Spinal cord (tissue), 9 donors: ENCODE measurements at regions not wholly inside any gene's neighbourhood (a gene's known extent, or its start where the extent isn't known, plus 50 kb on each side); places are given as distances from the start of the nearest gene placed in this dataset.
A peak's percentile ranks its signal among the peaks of the same experiment; 100 is the strongest.
"Not testable (repeated sequence)": the region's sequence is repeated elsewhere in the genome, so short reads cannot be mapped to it uniquely, and the experiment has no call there.

Source experiments
- DNase-seq, 6 donors: peaks; one replicate each; pipeline versions ENCODE4 v3.0.0 to v3.0.0-alpha.2; 2013 to 2015; ENCODE audit warnings: low spot score in 6 of 6, low read depth in 4 of 6
- H3K27ac ChIP-seq: one replicate; pipeline ENCODE4 v1.5.1; 2013; ENCODE audit warnings: low read depth, low read length, control low read depth
- H3K27me3 ChIP-seq: one replicate; pipeline ENCODE4 v1.6.1; 2013; ENCODE audit warnings: low read length; ENCODE audit not compliant: control insufficient read depth, insufficient read depth
- H3K36me3 ChIP-seq: one replicate; pipeline ENCODE4 v1.6.1; 2013; ENCODE audit warnings: low read length; ENCODE audit not compliant: control insufficient read depth, insufficient read depth
- H3K4me1 ChIP-seq: one replicate; pipeline ENCODE4 v1.6.1; 2013; ENCODE audit warnings: low read length; ENCODE audit not compliant: control insufficient read depth, insufficient read depth
- H3K4me3 ChIP-seq: one replicate; pipeline ENCODE4 v1.5.1; 2013; ENCODE audit warnings: low read depth, low read length, control low read depth
- H3K9me3 ChIP-seq: one replicate; pipeline ENCODE4 v1.6.1; 2013; ENCODE audit warnings: low read length; ENCODE audit not compliant: control insufficient read depth, insufficient read depth
- WGBS: methylation state at CpG from one replicate; pipeline ENCODE4 v1.1.5; 2013; ENCODE audit warnings: missing lambda C conversion rate; ENCODE audit not compliant: insufficient coverage; 5-methylcytosine and 5-hydroxymethylcytosine counted together
- donor health status: healthy.

GRCh38 chr4:120256112-120256775 lies 189.6 kb upstream of the MAD2L1 start:
- H3K27me3 ChIP-seq, H3K9me3 ChIP-seq, DNase-seq, H3K27ac ChIP-seq, H3K36me3 ChIP-seq, H3K4me3 ChIP-seq, H3K4me1 ChIP-seq: not testable (repeated sequence)
- WGBS: 83% methylated on average over 12 of the region's 28 CpGs

GRCh38 chr4:120238277-120238973 lies 171.8 kb upstream of the MAD2L1 start:
- Histone ChIP-seq H3K4me3 (no peak overlapping the region), H3K9me3 (no peaks in the 10 kb centered on the region), H3K36me3 (no peaks in the 10 kb centered on the region), H3K4me1 (no peaks in the 10 kb centered on the region), H3K27ac (no peak overlapping the region), H3K27me3 (no peaks in the 10 kb centered on the region)
- 60% methylated on average over 1 of the region's 5 CpGs for WGBS
- no peak for DNase-seq

GRCh38 chr4:120236873-120237272 lies 170.2 kb upstream of the MAD2L1 start:
- no peaks in the 10 kb centered on the region for H3K27me3 ChIP-seq
- H3K4me3 ChIP-seq: no peak overlapping the region
- H3K9me3 ChIP-seq: no peaks in the 10 kb centered on the region
- no peak overlapping the region for H3K27ac ChIP-seq
- WGBS: 89% methylated on average over 2 of the region's 5 CpGs
- no peaks in the 10 kb centered on the region for H3K36me3 ChIP-seq
- DNase-seq: no peak
- H3K4me1 ChIP-seq: no peaks in the 10 kb centered on the region

- WGBS: 0% methylated on average over 1 of the region's 1 CpG
- H3K4me3 ChIP-seq: no peak overlapping the region
- no peak overlapping the region for H3K27ac ChIP-seq
Measured at GRCh38 chr4:120232050-120232449, 165.4 kb upstream of the MAD2L1 start.

GRCh38 chr4:120228086-120228485 lies 161.4 kb upstream of the MAD2L1 start:
- 33% methylated on average over 1 of the region's 1 CpG for WGBS
- no peak overlapping the region for H3K27ac ChIP-seq
- H3K4me3 ChIP-seq: no peak overlapping the region
- DNase-seq: no peak
- H3K27me3 ChIP-seq: no peaks in the 10 kb centered on the region
- no peaks in the 10 kb centered on the region for H3K36me3 ChIP-seq
- H3K9me3 ChIP-seq: no peaks in the 10 kb centered on the region
- no peaks in the 10 kb centered on the region for H3K4me1 ChIP-seq

More at GRCh38 chr4:120232050-120232449, 165.4 kb upstream of the MAD2L1 start:
- Histone ChIP-seq H3K36me3 (no peaks in the 10 kb centered on the region), H3K9me3 (no peaks in the 10 kb centered on the region), H3K4me1 (no peaks in the 10 kb centered on the region), H3K27me3 (no peaks in the 10 kb centered on the region)
- DNase-seq: no peak

GRCh38 chr4:120227554-120227953 lies 160.9 kb upstream of the MAD2L1 start:
- no peaks in the 10 kb centered on the region for H3K36me3 ChIP-seq
- peak in 1 of 6 donors; percentile 69 for DNase-seq
- no peaks in the 10 kb centered on the region for H3K9me3 ChIP-seq
- WGBS: no CpG with 5 or more reads among the region's 1 CpG
- H3K27ac ChIP-seq: no peak overlapping the region
- no peaks in the 10 kb centered on the region for H3K4me1 ChIP-seq
- no peaks in the 10 kb centered on the region for H3K27me3 ChIP-seq
- no peak overlapping the region for H3K4me3 ChIP-seq

GRCh38 chr4:120225527-120225926 lies 158.9 kb upstream of the MAD2L1 start:
- no peak for DNase-seq
- H3K4me3 ChIP-seq: no peak overlapping the region
- no peaks in the 10 kb centered on the region for H3K27me3 ChIP-seq
- H3K36me3 ChIP-seq: no peaks in the 10 kb centered on the region
- 78% methylated on average over 2 of the region's 2 CpGs for WGBS
- no peak overlapping the region for H3K27ac ChIP-seq
- H3K4me1 ChIP-seq: no peaks in the 10 kb centered on the region
- H3K9me3 ChIP-seq: no peaks in the 10 kb centered on the region

- no peak for DNase-seq
- Histone ChIP-seq H3K27me3 (no peaks in the 10 kb centered on the region), H3K4me3 (no peak overlapping the region), H3K36me3 (no peaks in the 10 kb centered on the region), H3K4me1 (no peaks in the 10 kb centered on the region), H3K27ac (no peak overlapping the region), H3K9me3 (no peaks in the 10 kb centered on the region)
- 100% methylated on average over 1 of the region's 2 CpGs for WGBS
Measured at GRCh38 chr4:120218981-120219380, 152.3 kb upstream of the MAD2L1 start.

- no peak overlapping the region for H3K4me3 ChIP-seq
- no peak for DNase-seq
- no peaks in the 10 kb centered on the region for H3K4me1 ChIP-seq
- WGBS: no CpG with 5 or more reads among the region's 1 CpG
- H3K27me3 ChIP-seq: no peaks in the 10 kb centered on the region
- no peaks in the 10 kb centered on the region for H3K36me3 ChIP-seq
- no peaks in the 10 kb centered on the region for H3K9me3 ChIP-seq
- H3K27ac ChIP-seq: no peak overlapping the region
Measured at GRCh38 chr4:120215350-120215749, 148.7 kb upstream of the MAD2L1 start.

- 100% methylated on average over 3 of the region's 4 CpGs for WGBS
- H3K27ac ChIP-seq: no peak overlapping the region
- no peaks in the 10 kb centered on the region for H3K4me1 ChIP-seq
- H3K36me3 ChIP-seq: no peaks in the 10 kb centered on the region
- no peaks in the 10 kb centered on the region for H3K27me3 ChIP-seq
- H3K4me3 ChIP-seq: no peak overlapping the region
- no peak for DNase-seq
- H3K9me3 ChIP-seq: no peaks in the 10 kb centered on the region
Measured at GRCh38 chr4:120211408-120212015, 144.9 kb upstream of the MAD2L1 start.
